Stimulated activated CD8-positive, alpha-beta memory T cell treated with anti-CD3 and anti-CD28 coated beads, Interleukin-15, amount 100 ng/mL, for 48 hours (primary cell): ENCODE measurements at regions not wholly inside any gene's neighbourhood (a gene's known extent, or its start where the extent isn't known, plus 50 kb on each side); places are given as distances from the start of the nearest gene placed in this dataset.
"Not testable (repeated sequence)": the region's sequence is repeated elsewhere in the genome, so short reads cannot be mapped to it uniquely, and the experiment has no call there.

Experiments used
- DNase-seq, 2 donors: peaks; one replicate each; pipeline ENCODE4 v3.0.0-alpha.2; 2020; ENCODE audit warnings: low read depth in 2 of 2

- no peak for DNase-seq
Measured at GRCh38 chr4:145297556-145297955, 117.2 kb upstream of the OTUD4 start.

GRCh38 chr4:145295547-145295946 lies 115.2 kb upstream of the OTUD4 start:
- DNase-seq, result no peak

- no peak for DNase-seq
Measured at GRCh38 chr4:145295122-145295521, 114.7 kb upstream of the OTUD4 start.

- no peak for DNase-seq
Measured at GRCh38 chr4:145293658-145294057, 113.3 kb upstream of the OTUD4 start.

- DNase-seq, result no peak
Measured at GRCh38 chr4:145290955-145291354, 110.6 kb upstream of the OTUD4 start.

GRCh38 chr4:145289403-145290076 lies 109.2 kb upstream of the OTUD4 start:
- no peak for DNase-seq

GRCh38 chr4:145287351-145287750 lies 107.0 kb upstream of the OTUD4 start:
- DNase-seq, result no peak

GRCh38 chr4:145285928-145286327 lies 105.5 kb upstream of the OTUD4 start:
- DNase-seq, result no peak

GRCh38 chr4:145283909-145284308 lies 103.5 kb upstream of the OTUD4 start:
- no peak for DNase-seq

GRCh38 chr4:145281951-145282350 lies 101.6 kb upstream of the OTUD4 start:
- no peak for DNase-seq

GRCh38 chr4:145281224-145281623 lies 100.8 kb upstream of the OTUD4 start:
- no peak for DNase-seq

- no peak for DNase-seq
Measured at GRCh38 chr4:145280541-145280940, 100.2 kb upstream of the OTUD4 start.

- no peak for DNase-seq
Measured at GRCh38 chr4:145279122-145279960, 99.0 kb upstream of the OTUD4 start.

GRCh38 chr4:145278341-145279121 lies 98.1 kb upstream of the OTUD4 start:
- no peak for DNase-seq

- no peak for DNase-seq
Measured at GRCh38 chr4:145277011-145277410, 96.6 kb upstream of the OTUD4 start.

- no peak for DNase-seq
Measured at GRCh38 chr4:145276050-145276449, 95.7 kb upstream of the OTUD4 start.

GRCh38 chr4:145271194-145271593 lies 90.8 kb upstream of the OTUD4 start:
- DNase-seq, result no peak

- DNase-seq, result no peak
Measured at GRCh38 chr4:145266881-145267280, 86.5 kb upstream of the OTUD4 start.

GRCh38 chr4:145260091-145260490 lies 79.7 kb upstream of the OTUD4 start:
- no peak for DNase-seq

- DNase-seq, result not testable (repeated sequence)
Measured at GRCh38 chr4:145255311-145255710, 74.9 kb upstream of the OTUD4 start.

GRCh38 chr4:145252190-145252589 lies 71.8 kb upstream of the OTUD4 start:
- DNase-seq, result no peak

- DNase-seq, result no peak
Measured at GRCh38 chr4:145251391-145251790, 71.0 kb upstream of the OTUD4 start.
